ENCODE measurements at regions not wholly inside any gene's neighbourhood (a gene's known extent, or its start where the extent isn't known, plus 50 kb on each side); places are given as distances from the start of the nearest gene placed in this dataset.

DNA sequence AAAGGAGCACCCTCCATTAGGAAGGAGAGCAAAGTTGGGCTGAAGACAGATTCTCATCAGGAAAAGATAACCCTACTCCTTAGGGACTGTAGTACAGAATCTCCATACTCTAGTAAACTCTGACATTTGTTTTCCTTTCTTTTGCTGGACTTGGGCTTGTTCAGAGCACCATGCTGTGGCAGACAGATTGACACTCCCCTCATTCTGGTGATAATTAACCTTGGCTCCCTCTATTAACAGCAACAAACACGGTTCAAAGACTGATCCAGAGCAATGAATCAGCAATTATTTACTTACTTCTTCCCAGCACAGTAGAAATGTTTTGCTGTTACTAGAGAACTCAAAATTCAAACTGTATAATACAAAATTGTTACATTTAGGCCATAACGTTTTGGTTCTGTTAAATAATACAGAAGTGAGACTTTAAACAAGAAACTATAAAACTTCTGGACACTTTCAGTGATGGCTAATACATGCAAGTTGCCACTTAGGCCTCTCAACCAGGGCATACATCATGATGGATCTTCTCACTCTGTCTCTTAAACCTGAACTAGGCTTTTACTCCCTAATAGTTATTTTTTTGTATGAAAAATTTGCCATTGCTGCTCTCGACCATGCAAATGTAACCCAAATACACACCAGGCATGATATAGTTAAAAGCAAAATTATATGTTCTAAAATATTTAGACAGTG is 639.0 kb downstream of the IPMK start:
- TF ChIP-seq CTCF (conservative IDR thresholded peaks at IDR 0.05; ENCODE audit: low read depth, low read length) = no peak
- no peak for TF ChIP-seq EZH2 (IDR thresholded peaks at IDR 0.05; ENCODE audit: borderline replicate concordance, low read depth, low read length, poor library complexity, severe bottlenecking)
